ENCODE measurements at regions not wholly inside any gene's neighbourhood (a gene's known extent, or its start where the extent isn't known, plus 50 kb on each side); places are given as distances from the start of the nearest gene placed in this dataset.

GRCh38 chr6:168219804-168220203 is 99.8 kb downstream of the DACT2 start:
- TF ChIP-seq POLR2A (IDR thresholded peaks at IDR 0.05) (no peak), CTCF (IDR thresholded peaks at IDR 0.05) (no peak)
